ENCODE measurements at regions not wholly inside any gene's neighbourhood (a gene's known extent, or its start where the extent isn't known, plus 50 kb on each side); places are given as distances from the start of the nearest gene placed in this dataset.

GRCh38 chr3:5285439-5285838 is 97.9 kb downstream of the EDEM1 start:
- Histone ChIP-seq H3K27ac (no peak overlapping the region), H4K20me1 (ENCODE audit: insufficient read depth) (no peaks in the 10 kb centered on the region), H3K36me3 (ENCODE audit: low read depth) (no peaks in the 10 kb centered on the region), H3F3A (ENCODE audit: insufficient read depth, low read depth) (no peaks in the 10 kb centered on the region), H3K79me2 (ENCODE audit: low read depth) (no peaks in the 10 kb centered on the region), H3K4me1 (replicated peaks; ENCODE audit: insufficient read depth) (no peaks in the 10 kb centered on the region), H3K9me2 (ENCODE audit: insufficient read depth) (no peaks in the 10 kb centered on the region), H3K9me3 (ENCODE audit: insufficient read depth, low read depth) (no peaks in the 10 kb centered on the region), H3K4me3 (no peak overlapping the region), H2AFZ (no peak overlapping the region), H3K4me2 (no peak overlapping the region), H3K27me3 (ENCODE audit: insufficient read depth, low read depth) (no peaks in the 10 kb centered on the region)
- no peak for DNase-seq
- BruUV-seq (replicated peaks), result no TSS peak
- ChIA-PET CTCF (no interaction called here), POLR2A (ENCODE audit: unreplicated experiment) (no interaction called here)
- intact Hi-C loops (cut with micrococcal nuclease; ENCODE audit: unreplicated experiment), result no loop called here
- TF ChIP-seq CTCF (conservative IDR thresholded peaks at IDR 0.05) (no peak), EZH2 (IDR thresholded peaks at IDR 0.05; ENCODE audit: low read depth) (no peak)

GRCh38 chr3:5290915-5291314 is 103.4 kb downstream of the EDEM1 start:
- Histone ChIP-seq H3K27me3 (ENCODE audit: insufficient read depth, low read depth) (no peaks in the 10 kb centered on the region), H3K79me2 (ENCODE audit: low read depth) (no peaks in the 10 kb centered on the region), H3K9me2 (ENCODE audit: insufficient read depth) (no peaks in the 10 kb centered on the region), H4K20me1 (ENCODE audit: insufficient read depth) (no peaks in the 10 kb centered on the region), H3K4me1 (replicated peaks; ENCODE audit: insufficient read depth) (no peaks in the 10 kb centered on the region), H3K4me3 (no peak overlapping the region), H3K4me2 (no peak overlapping the region), H3K9me3 (ENCODE audit: insufficient read depth, low read depth) (no peaks in the 10 kb centered on the region), H2AFZ (no peak overlapping the region), H3K36me3 (ENCODE audit: low read depth) (no peaks in the 10 kb centered on the region), H3K27ac (no peak overlapping the region), H3F3A (ENCODE audit: insufficient read depth, low read depth) (no peaks in the 10 kb centered on the region)
- CTCF ChIA-PET, result interaction anchor here (0.6 kb wide), 1 partner anchor 48 kb away, joined by 4 read pairs; no protein-coding TSS in a partner anchor
- intact Hi-C loops (cut with micrococcal nuclease; ENCODE audit: unreplicated experiment), result no loop called here
- no peak for TF ChIP-seq CTCF (conservative IDR thresholded peaks at IDR 0.05)
- TF ChIP-seq EZH2 (IDR thresholded peaks at IDR 0.05; ENCODE audit: low read depth), result no peak
- BruUV-seq (replicated peaks), result no TSS peak
- no peak for DNase-seq
- POLR2A ChIA-PET (ENCODE audit: unreplicated experiment), result no interaction called here

GRCh38 chr3:5292512-5292911 is 105.0 kb downstream of the EDEM1 start:
- H3K9me2 ChIP-seq (ENCODE audit: insufficient read depth), result no peaks in the 10 kb centered on the region
- ChIA-PET POLR2A (ENCODE audit: unreplicated experiment) (no interaction called here), CTCF (no interaction called here)
- H3K27ac ChIP-seq, result no peak overlapping the region
- no peaks in the 10 kb centered on the region for H3F3A ChIP-seq (ENCODE audit: insufficient read depth, low read depth)
- intact Hi-C loops (cut with micrococcal nuclease; ENCODE audit: unreplicated experiment), result no loop called here
- no peak overlapping the region for H3K4me3 ChIP-seq
- DNase-seq, result no peak
- H2AFZ ChIP-seq, result no peak overlapping the region
- no peaks in the 10 kb centered on the region for H3K27me3 ChIP-seq (ENCODE audit: insufficient read depth, low read depth)
- no peak overlapping the region for H3K4me2 ChIP-seq
- H4K20me1 ChIP-seq (ENCODE audit: insufficient read depth), result no peaks in the 10 kb centered on the region
- no peaks in the 10 kb centered on the region for H3K79me2 ChIP-seq (ENCODE audit: low read depth)
- no TSS peak for BruUV-seq (replicated peaks)
- H3K36me3 ChIP-seq (ENCODE audit: low read depth), result no peaks in the 10 kb centered on the region
- no peaks in the 10 kb centered on the region for H3K4me1 ChIP-seq (replicated peaks; ENCODE audit: insufficient read depth)
- H3K9me3 ChIP-seq (ENCODE audit: insufficient read depth, low read depth), result no peaks in the 10 kb centered on the region
- TF ChIP-seq CTCF (conservative IDR thresholded peaks at IDR 0.05) (no peak), EZH2 (IDR thresholded peaks at IDR 0.05; ENCODE audit: low read depth) (no peak)
